ENCODE measurements at regions not wholly inside any gene's neighbourhood (a gene's known extent, or its start where the extent isn't known, plus 50 kb on each side); places are given as distances from the start of the nearest gene placed in this dataset.
"Not testable (repeated sequence)": the region's sequence is repeated elsewhere in the genome, so short reads cannot be mapped to it uniquely, and the experiment has no call there.

- Mint-ChIP-seq H3K9me3 (peaks cover 0 to 16% (median 7%) of the 10 kb centered on the region in 6 donors), H3K4me3 (no peak overlapping the region), H3K27ac (no peak overlapping the region), H3K4me1 (no peaks in the 10 kb centered on the region), H3K36me3 (no peaks in the 10 kb centered on the region), H3K27me3 (ENCODE audit: low read depth in 3 of 3) (no peaks in the 10 kb centered on the region)
- DNase-seq: no peak
Measured at GRCh38 chr2:166695154-166695553, 193.1 kb upstream of the XIRP2 start.

GRCh38 chr2:166686057-166686456 lies 192.0 kb upstream of the SCN7A start:
- not testable (repeated sequence) for H3K27ac Mint-ChIP-seq; H3K4me1 Mint-ChIP-seq; H3K4me3 Mint-ChIP-seq; DNase-seq; H3K36me3 Mint-ChIP-seq; H3K27me3 Mint-ChIP-seq (ENCODE audit: low read depth in 3 of 3)
- H3K9me3 Mint-ChIP-seq: peaks cover 4 to 18% (median 9%) of the 10 kb centered on the region in 6 donors

GRCh38 chr2:166677996-166678395 lies 183.9 kb upstream of the SCN7A start:
- Mint-ChIP-seq H3K27ac (no peak overlapping the region), H3K4me1 (no peaks in the 10 kb centered on the region), H3K36me3 (no peaks in the 10 kb centered on the region), H3K4me3 (no peak overlapping the region), H3K27me3 (ENCODE audit: low read depth in 3 of 3) (peaks cover 0 to 1% (median 0%) of the 10 kb centered on the region in 3 donors), H3K9me3 (peaks cover 0 to 27% (median 15%) of the 10 kb centered on the region in 6 donors)
- no peak for DNase-seq

GRCh38 chr2:166676716-166677115 lies 182.7 kb upstream of the SCN7A start:
- peaks cover 0 to 24% (median 14%) of the 10 kb centered on the region in 6 donors for H3K9me3 Mint-ChIP-seq
- H3K27ac Mint-ChIP-seq: no peak overlapping the region
- no peaks in the 10 kb centered on the region for H3K36me3 Mint-ChIP-seq
- H3K27me3 Mint-ChIP-seq (ENCODE audit: low read depth in 3 of 3): peaks cover 0 to 1% (median 0%) of the 10 kb centered on the region in 3 donors
- no peak overlapping the region for H3K4me3 Mint-ChIP-seq
- no peaks in the 10 kb centered on the region for H3K4me1 Mint-ChIP-seq
- DNase-seq: no peak

GRCh38 chr2:166675553-166675952 lies 181.5 kb upstream of the SCN7A start:
- Mint-ChIP-seq H3K27me3 (ENCODE audit: low read depth in 3 of 3) (peaks cover 0 to 1% (median 0%) of the 10 kb centered on the region in 3 donors), H3K9me3 (peaks cover 0 to 24% (median 17%) of the 10 kb centered on the region in 6 donors), H3K4me1 (no peaks in the 10 kb centered on the region), H3K36me3 (no peaks in the 10 kb centered on the region), H3K27ac (no peak overlapping the region), H3K4me3 (no peak overlapping the region)
- no peak for DNase-seq

GRCh38 chr2:166673986-166674385 lies 179.9 kb upstream of the SCN7A start:
- H3K9me3 Mint-ChIP-seq: peaks cover 0 to 19% (median 15%) of the 10 kb centered on the region in 6 donors
- no peak overlapping the region for H3K4me3 Mint-ChIP-seq
- no peak overlapping the region for H3K27ac Mint-ChIP-seq
- H3K27me3 Mint-ChIP-seq (ENCODE audit: low read depth in 3 of 3): no peaks in the 10 kb centered on the region
- no peaks in the 10 kb centered on the region for H3K36me3 Mint-ChIP-seq
- DNase-seq: no peak
- H3K4me1 Mint-ChIP-seq: no peaks in the 10 kb centered on the region

GRCh38 chr2:166671801-166672200 lies 177.8 kb upstream of the SCN7A start:
- no peak overlapping the region for H3K27ac Mint-ChIP-seq
- peaks cover 0 to 22% (median 9%) of the 10 kb centered on the region in 6 donors for H3K9me3 Mint-ChIP-seq
- no peaks in the 10 kb centered on the region for H3K4me1 Mint-ChIP-seq

GRCh38 chr2:166671235-166671634 lies 177.2 kb upstream of the SCN7A start:
- H3K36me3 Mint-ChIP-seq: no peaks in the 10 kb centered on the region
- no peak for DNase-seq
- no peak overlapping the region for H3K27ac Mint-ChIP-seq
- H3K27me3 Mint-ChIP-seq (ENCODE audit: low read depth in 3 of 3): no peaks in the 10 kb centered on the region
- no peak overlapping the region for H3K4me3 Mint-ChIP-seq
- H3K4me1 Mint-ChIP-seq: no peaks in the 10 kb centered on the region
- peaks cover 0 to 23% (median 8%) of the 10 kb centered on the region in 6 donors for H3K9me3 Mint-ChIP-seq

More at GRCh38 chr2:166671801-166672200, 177.8 kb upstream of the SCN7A start:
- DNase-seq: no peak
- no peak overlapping the region for H3K4me3 Mint-ChIP-seq
- no peaks in the 10 kb centered on the region for H3K36me3 Mint-ChIP-seq
- no peaks in the 10 kb centered on the region for H3K27me3 Mint-ChIP-seq (ENCODE audit: low read depth in 3 of 3)

- Mint-ChIP-seq H3K4me3 (no peak overlapping the region), H3K27me3 (ENCODE audit: low read depth in 3 of 3) (no peaks in the 10 kb centered on the region), H3K36me3 (no peaks in the 10 kb centered on the region), H3K9me3 (peaks cover 2 to 37% (median 12%) of the 10 kb centered on the region in 6 donors), H3K4me1 (no peaks in the 10 kb centered on the region), H3K27ac (no peak overlapping the region)
- no peak for DNase-seq
Measured at GRCh38 chr2:166665991-166666940, 172.2 kb upstream of the SCN7A start.

- no peak overlapping the region for H3K27ac Mint-ChIP-seq
Measured at GRCh38 chr2:166661824-166662223, 167.8 kb upstream of the SCN7A start.

GRCh38 chr2:166661391-166661790 lies 167.3 kb upstream of the SCN7A start:
- H3K9me3 Mint-ChIP-seq: peaks cover 6 to 36% (median 14%) of the 10 kb centered on the region in 6 donors
- no peak overlapping the region for H3K27ac Mint-ChIP-seq
- no peak overlapping the region for H3K4me3 Mint-ChIP-seq
- H3K27me3 Mint-ChIP-seq (ENCODE audit: low read depth in 3 of 3): no peaks in the 10 kb centered on the region
- no peak for DNase-seq
- peaks cover 0 to 1% of the 10 kb centered on the region in 2 donors for H3K4me1 Mint-ChIP-seq
- no peaks in the 10 kb centered on the region for H3K36me3 Mint-ChIP-seq

More at GRCh38 chr2:166661824-166662223, 167.8 kb upstream of the SCN7A start:
- Mint-ChIP-seq H3K27me3 (ENCODE audit: low read depth in 3 of 3) (no peaks in the 10 kb centered on the region), H3K9me3 (peaks cover 6 to 37% (median 13%) of the 10 kb centered on the region in 6 donors), H3K4me3 (no peak overlapping the region), H3K36me3 (no peaks in the 10 kb centered on the region), H3K4me1 (peaks cover 0 to 1% of the 10 kb centered on the region in 2 donors)
- DNase-seq: no peak

GRCh38 chr2:166658901-166659300 lies 164.9 kb upstream of the SCN7A start:
- Mint-ChIP-seq H3K27me3 (ENCODE audit: low read depth in 3 of 3) (no peaks in the 10 kb centered on the region), H3K27ac (no peak overlapping the region), H3K36me3 (no peaks in the 10 kb centered on the region), H3K4me1 (peaks cover 0 to 1% of the 10 kb centered on the region in 2 donors), H3K4me3 (no peak overlapping the region), H3K9me3 (peaks cover 9 to 48% (median 17%) of the 10 kb centered on the region in 6 donors)
- DNase-seq: no peak

- no peaks in the 10 kb centered on the region for H3K4me1 Mint-ChIP-seq
- H3K27me3 Mint-ChIP-seq (ENCODE audit: low read depth in 3 of 3): no peaks in the 10 kb centered on the region
- DNase-seq: no peak
- H3K36me3 Mint-ChIP-seq: no peaks in the 10 kb centered on the region
- H3K4me3 Mint-ChIP-seq: no peak overlapping the region
- H3K27ac Mint-ChIP-seq: no peak overlapping the region
- peaks cover 7 to 42% (median 10%) of the 10 kb centered on the region in 6 donors for H3K9me3 Mint-ChIP-seq
Measured at GRCh38 chr2:166653185-166653813, 159.2 kb upstream of the SCN7A start.

- DNase-seq: no peak
- no peaks in the 10 kb centered on the region for H3K27me3 Mint-ChIP-seq (ENCODE audit: low read depth in 3 of 3)
- H3K27ac Mint-ChIP-seq: no peak overlapping the region
- no peaks in the 10 kb centered on the region for H3K36me3 Mint-ChIP-seq
- H3K4me3 Mint-ChIP-seq: no peak overlapping the region
- H3K9me3 Mint-ChIP-seq: peaks cover 7 to 38% (median 8%) of the 10 kb centered on the region in 6 donors
- no peaks in the 10 kb centered on the region for H3K4me1 Mint-ChIP-seq
Measured at GRCh38 chr2:166651991-166652390, 157.9 kb upstream of the SCN7A start.

Data from immature natural killer cell (primary cell).